HG03159 (cell line): ENCODE measurements at regions not wholly inside any gene's neighbourhood (a gene's known extent, or its start where the extent isn't known, plus 50 kb on each side); places are given as distances from the start of the nearest gene placed in this dataset.
A peak's percentile ranks its signal among the peaks of the same experiment; 100 is the strongest.

ENCODE experiments used
- ATAC-seq: cut with Tn5 transposase; IDR thresholded peaks from one replicate; pipeline ENCODE4 v1.9.1; 2021; ENCODE audit warnings: mild to moderate bottlenecking, moderate library complexity; ENCODE audit not compliant: unreplicated experiment

GRCh38 chr6:121499666-121500065, 64.2 kb downstream of the GJA1 start:
- ATAC-seq, result no peak

DNA sequence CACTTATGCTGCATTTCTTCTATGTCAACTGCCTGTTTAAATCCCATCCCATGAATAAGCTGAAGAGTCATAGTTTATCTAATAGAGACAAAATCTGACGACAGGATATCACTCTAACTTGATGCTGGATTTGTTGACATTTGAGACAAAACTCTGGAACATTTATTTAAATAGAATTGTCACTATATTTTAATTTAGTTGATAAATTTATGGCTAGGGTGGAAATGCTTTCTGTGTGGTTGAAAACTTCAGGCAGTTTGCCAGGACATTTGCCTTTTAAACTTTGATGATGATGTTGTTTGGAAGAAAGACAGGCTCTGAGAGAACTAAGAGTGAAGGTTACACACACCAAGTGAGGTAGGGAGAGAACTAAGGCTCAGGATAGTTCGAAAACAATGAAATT, 68.1 kb downstream of the GJA1 start:
- no peak for ATAC-seq

GRCh38 chr6:121504227-121504626, 68.8 kb downstream of the GJA1 start:
- ATAC-seq, result peak; percentile 73

DNA sequence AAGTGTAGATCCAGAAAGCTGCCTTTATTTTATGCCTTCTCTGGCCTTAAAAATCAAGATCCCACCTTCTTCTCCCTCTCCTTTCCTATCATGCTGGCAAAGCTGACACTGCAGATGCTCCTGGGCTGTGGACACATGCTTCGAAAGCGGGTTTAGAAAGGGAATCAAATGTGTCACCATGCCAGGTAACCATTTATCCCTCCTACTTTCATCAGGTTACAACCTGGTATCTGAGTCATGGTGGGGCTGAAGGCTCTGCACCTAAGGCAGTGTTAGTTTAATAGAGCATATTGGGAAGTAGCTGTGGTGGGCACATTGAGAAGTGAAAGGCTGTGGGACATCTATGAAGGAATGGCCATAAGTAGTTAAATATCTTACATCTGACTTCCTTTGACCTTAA, 69.8 kb downstream of the GJA1 start:
- no peak for ATAC-seq

DNA sequence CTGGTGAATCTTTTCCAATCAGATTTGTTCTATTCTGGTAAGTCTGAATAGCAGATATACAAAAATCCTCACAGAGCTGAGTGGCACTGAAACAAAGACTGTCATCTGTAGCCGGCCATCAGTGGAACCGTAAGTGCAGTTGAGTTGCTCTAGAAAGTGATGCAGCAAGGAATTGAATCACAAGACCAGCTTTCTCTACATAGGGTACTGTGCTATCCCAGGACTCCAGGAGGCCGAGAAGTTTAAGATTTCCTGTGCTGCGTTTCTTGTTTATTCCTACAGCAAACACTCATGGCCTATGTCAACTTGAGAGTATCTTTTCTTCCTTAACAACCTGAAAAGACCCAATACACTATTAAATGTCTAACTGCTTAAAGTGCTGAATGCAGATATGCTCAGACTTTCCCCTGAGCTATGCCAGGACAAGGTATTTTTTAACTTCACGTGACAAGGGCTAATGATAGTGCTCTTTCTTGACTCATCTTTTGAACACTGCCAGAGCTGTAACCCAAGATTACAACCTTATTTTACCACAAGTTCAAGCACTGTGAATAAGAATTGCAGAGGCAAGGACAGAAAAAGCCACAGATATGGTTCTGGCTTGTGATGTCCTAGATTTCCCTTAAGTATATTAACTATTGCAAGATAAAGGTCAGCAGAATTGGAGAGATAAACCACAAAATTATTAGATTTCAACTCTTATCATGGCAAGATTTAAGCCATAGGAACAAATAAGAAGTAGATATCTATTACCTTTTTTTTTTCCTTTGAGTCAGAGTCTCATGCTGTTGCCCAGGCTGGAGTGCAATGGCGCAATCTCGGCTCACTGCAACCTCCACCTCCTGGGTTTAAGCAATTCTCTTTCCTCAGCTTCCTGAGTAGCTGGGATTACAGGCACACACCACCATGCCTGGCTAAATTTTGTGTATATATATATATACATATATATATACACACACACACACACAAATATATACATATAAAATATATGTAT, 71.6 kb downstream of the GJA1 start:
- ATAC-seq, result no peak

- no peak for ATAC-seq
Measured at GRCh38 chr6:121510568-121511177, 75.2 kb downstream of the GJA1 start.

DNA sequence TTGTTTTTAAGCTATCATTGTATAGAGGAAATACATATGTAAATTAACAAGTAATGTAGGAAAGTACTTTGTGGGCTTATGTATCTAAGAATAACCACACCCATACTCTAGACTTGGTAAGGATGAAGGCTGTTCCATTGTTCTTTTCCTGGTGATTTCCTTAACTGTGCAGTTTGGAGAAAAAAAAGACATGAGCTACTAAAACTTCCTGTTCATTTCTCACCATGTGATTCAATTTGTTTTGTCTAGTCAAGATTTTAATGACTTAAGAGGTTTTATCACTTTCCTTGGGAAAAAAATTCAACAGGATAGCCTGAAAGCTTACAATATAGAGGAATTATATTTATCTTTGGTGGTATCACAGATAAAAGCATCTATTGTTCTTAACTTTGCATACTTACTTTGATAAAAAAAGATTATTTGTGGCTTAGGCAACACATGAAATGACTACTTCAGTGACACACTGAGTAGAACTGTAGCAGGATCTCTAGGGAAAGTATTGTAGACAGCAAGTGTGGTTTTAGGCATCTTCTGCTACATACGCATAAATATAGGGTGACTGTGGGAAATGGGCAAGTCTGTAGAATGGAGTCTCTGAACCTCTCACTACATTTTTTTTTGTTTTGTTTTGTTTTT, 80.3 kb downstream of the GJA1 start:
- no peak for ATAC-seq

DNA sequence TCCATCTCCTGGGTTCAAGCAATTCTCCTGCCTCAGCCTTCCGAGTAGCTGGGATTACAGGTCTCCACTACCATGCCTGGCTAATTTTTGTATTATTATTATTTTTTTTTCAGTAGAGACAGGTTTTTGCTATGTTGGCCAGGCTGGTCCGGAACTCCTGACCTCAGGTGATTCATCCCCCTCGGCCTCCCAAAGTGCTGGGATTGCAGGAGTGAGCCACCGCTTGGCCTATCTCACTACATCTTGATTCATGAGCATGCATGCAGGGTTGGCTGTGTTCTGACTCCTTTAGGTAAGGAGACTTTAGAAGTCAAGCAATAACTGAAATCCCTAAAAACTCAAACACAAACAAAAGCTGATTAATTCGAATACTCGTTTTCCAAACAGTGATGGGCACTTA, 80.9 kb downstream of the GJA1 start:
- ATAC-seq, result no peak

GRCh38 chr6:121520337-121521163, 85.1 kb downstream of the GJA1 start:
- no peak for ATAC-seq

GRCh38 chr6:121521164-121521555, 85.7 kb downstream of the GJA1 start:
- ATAC-seq, result no peak

- no peak for ATAC-seq
Measured at GRCh38 chr6:121522265-121522664, 86.8 kb downstream of the GJA1 start.

- no peak for ATAC-seq
Measured at GRCh38 chr6:121522771-121523386, 87.4 kb downstream of the GJA1 start.

DNA sequence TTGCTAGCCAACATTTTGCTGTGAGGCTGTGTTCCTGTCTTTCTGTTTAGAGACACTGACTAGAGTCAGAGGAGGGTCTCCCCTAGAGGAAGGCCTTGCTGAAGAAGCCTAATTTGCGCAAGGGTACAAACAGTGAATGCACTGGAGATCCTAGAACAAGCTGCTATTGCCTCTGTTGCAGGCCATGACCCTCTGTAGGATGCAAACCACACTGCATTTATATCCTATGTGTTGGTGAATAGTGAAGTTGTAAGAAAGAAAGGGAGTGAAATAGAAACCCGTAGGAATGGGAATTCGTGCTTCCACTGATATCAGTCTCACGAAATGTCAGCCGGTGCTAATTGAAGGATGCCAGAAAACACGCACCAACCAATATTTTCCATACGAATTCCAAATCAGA, 88.2 kb downstream of the GJA1 start:
- no peak for ATAC-seq

DNA sequence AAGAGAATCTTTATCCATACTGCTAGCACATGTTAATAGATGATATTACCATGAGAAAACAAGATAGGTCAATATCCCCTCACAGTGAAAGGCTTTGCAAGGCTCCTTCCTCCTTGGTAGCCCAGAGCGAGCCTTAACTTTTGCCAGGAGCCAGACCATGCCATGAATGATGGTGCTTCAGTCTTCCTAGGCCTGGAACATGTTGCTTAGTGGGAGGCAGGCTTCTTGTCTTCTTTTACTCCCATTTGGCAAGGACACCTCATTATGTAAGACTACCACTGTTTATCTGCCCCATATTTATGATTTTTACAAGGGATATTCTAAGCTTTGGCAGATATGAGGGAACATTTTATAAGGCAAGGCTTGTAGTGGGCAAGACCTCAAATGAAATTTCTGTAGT, 90.8 kb downstream of the GJA1 start:
- ATAC-seq, result no peak

- ATAC-seq, result no peak
Measured at GRCh38 chr6:121531658-121532169, 96.3 kb downstream of the GJA1 start.

DNA sequence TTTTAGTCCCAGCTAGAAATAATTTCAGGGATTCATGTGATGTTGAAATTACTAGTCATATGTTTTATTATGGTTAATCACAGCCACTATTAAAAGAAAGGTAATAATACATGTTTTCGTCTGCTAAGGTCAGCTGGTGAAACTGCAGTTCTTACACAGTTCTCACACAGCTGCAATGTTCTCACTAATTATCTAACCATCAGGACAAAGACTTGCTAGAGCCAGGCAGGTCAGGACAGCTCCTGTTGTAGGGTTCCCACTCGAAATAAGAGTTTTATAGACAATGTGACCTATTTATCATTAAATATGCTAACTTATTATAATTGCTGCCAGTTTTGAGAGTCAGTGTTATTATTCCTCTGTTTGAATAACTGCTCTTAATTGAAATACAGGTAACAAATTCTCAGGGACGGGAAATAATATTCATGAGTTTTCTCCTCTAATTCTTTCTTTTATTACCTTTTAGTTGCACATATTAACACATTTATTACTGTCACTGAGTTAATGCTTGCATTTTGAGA, 97.9 kb downstream of the GJA1 start:
- no peak for ATAC-seq

- no peak for ATAC-seq
Measured at GRCh38 chr6:121535777-121536176, 100.3 kb downstream of the GJA1 start.

DNA sequence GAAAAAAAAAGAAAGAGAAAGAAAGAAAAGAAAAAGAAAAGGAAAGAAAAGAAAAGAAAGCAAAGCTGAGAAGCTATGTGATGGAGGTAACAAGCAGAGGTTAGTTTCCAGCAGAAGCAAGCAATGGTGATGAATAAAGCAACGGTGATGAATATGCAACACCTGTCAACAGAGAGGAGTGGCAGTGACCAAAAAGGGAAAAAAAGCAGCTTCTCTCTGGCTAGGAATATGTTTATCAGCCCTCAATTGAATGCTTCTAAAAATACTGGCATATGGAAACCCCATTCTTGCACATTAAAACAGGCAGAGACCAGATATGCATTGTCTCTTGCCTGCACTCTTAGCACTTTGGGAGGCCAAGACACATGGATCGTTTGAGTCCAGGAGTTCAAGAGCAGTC, 100.9 kb downstream of the GJA1 start:
- ATAC-seq, result no peak

GRCh38 chr6:121539439-121539838, 104.0 kb downstream of the GJA1 start:
- ATAC-seq, result no peak

DNA sequence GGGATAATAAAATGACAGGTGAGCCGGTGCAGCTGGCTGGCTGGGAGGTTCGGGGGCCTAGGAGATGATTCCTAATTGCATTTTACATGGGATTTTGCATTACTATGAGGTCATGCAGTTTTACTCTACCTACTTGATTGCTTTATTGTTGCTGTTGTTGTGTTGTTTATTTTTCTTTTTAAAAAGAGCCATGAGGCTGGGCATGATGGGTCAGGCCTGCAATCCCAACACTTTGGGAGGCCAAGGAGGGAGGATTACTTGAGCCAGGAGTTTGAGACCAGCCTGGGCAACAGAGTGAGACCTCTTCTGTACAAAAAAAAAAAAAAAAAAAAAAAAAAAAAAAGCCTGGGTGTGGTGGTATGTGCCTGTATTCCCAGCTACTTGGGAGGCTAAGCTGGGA, 104.8 kb downstream of the GJA1 start:
- ATAC-seq, result no peak
